ENCODE measurements at regions not wholly inside any gene's neighbourhood (a gene's known extent, or its start where the extent isn't known, plus 50 kb on each side); places are given as distances from the start of the nearest gene placed in this dataset.
"Not testable (repeated sequence)": the region's sequence is repeated elsewhere in the genome, so short reads cannot be mapped to it uniquely, and the experiment has no call there.

DNA sequence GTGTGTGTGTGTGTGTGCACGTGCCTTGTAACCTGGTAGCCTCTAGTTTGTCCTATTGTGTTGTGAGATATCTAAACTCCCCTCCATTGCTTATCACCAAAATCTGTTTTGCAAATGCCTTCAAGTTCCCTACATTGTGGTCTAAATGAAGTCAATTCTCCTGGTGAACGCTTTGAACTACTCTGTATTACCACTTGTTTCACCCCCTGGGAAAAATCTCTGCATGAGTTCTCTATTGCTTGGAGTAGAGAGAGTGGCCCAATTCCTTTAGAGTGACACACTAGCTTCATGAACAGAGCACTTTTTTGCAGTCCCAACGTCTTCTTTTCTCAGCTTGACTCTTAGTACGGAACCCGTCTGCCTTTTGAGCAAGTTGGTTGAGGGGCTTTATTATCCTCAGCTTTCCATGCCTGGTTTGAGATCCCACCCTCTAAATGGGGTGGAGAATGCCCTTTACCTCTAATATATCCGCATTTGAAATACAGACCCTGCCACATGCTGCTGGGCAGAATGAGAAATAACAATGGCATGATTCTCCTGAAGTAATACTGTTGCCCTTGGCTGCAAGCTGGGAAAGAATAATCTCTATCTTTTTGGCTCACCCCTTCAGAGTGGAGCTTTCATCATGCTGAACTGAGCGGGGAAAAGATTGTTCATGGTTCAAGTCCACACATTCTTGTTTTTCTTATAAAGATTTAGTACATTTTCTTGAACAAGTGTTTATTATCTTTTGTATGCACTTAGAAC is 2545.3 kb downstream of the PCDH9 start:
- DNase-seq (ENCODE audit: low read depth) = no peak

DNA sequence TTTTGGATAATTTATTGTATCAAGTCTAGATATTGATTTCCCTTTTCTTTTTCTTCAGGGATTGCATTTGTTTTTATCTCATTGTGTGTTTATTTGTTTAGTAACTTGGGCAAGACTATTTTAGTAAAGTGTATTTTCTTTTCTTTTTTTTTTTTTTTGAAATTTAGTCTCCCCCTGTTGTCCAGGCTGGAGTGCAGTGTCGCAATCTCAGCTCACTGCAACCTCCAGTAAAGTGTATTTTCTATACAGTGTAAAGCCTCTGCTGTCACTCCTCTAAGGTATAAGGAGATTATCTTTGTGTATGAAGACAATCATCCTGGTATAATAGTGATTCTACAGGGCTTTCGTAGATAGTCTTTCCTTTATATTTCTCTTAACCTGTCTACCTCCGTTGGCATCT is 2546.0 kb downstream of the PCDH9 start:
- DNase-seq (ENCODE audit: low read depth) = no peak

GRCh38 chr13:64680739-64681138 is 2549.4 kb downstream of the PCDH9 start:
- DNase-seq (ENCODE audit: low read depth) = no peak

- DNase-seq (ENCODE audit: low read depth) = no peak
Measured at GRCh38 chr13:64675255-64675892, 2554.8 kb downstream of the PCDH9 start.

DNA sequence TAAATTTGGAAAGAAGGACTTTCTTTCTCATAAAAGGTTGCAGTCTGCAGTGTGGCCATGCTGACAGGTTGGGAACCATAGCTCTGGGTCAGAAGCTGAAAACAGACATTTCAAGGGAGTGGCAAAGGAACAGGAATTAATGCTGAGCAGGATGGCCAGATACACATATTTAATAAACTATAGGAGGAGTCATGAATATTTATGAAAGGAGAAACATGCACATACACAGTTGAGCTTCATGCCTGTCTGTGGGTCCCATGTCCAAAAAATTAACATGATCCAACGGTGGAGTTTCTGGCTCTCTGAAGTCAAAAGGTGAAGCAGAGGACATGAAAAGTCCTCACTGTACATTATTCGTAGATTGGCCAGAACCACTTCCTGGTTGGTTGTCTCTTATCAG is 2556.0 kb downstream of the PCDH9 start:
- no peak for DNase-seq (ENCODE audit: low read depth)

GRCh38 chr13:64672751-64673150 is 2557.4 kb downstream of the PCDH9 start:
- DNase-seq (ENCODE audit: low read depth) = no peak

DNA sequence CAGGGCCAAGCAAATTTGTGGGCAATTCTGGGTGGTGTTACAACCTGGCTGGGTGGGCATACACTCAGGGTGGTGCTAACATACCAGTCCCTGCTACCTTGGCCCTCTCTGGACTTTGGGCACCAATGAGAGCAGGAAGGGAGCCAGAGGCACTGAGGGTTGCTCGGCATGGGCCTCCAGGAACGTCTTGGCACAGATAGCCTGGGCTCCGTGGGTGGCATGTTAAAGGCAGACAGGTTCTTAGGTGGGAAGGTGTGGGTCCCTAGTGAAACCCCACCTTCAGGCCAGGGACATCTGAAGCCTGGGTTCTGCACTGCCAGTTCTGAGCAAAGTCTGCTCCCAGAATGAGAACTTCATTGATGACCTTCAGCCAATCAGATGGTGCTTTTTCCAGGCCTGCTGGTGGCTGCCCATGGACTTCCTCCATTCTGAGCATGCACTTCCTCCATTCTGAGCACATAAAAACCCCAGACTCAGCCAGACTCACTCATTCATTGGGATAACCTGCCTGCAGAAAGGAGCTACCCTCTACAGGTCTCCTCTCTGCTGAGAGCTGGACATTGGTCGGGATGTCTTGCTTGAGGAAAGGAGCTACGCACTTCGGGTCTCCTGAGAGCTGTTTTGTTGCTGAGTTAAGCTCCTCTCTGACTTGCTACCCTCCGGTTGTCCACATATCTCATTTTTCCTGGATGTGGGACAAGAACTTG is 2567.1 kb downstream of the PCDH9 start:
- no peak for DNase-seq (ENCODE audit: low read depth)

- no peak for DNase-seq (ENCODE audit: low read depth)
Measured at GRCh38 chr13:64648293-64648692, 2581.8 kb downstream of the PCDH9 start.

DNA sequence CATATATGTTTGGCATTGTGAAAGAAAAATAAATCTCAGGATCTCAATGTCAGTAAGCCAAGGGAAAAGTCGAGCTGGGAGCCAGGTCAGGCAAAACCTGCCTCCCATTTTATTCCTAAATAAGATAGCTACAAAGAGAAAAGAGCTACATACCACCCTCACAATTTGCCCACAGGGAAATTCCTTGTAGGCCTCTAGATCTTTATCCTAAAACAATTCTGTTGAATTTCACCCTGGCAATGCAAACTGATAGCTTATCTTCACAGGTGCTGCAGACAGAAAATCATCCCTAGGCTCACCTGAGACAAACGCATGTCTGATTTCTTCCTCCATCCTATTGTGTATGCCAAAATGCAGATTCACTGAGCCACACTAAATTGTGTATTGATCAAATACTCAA is 2587.1 kb downstream of the PCDH9 start:
- no peak for DNase-seq (ENCODE audit: low read depth)

DNA sequence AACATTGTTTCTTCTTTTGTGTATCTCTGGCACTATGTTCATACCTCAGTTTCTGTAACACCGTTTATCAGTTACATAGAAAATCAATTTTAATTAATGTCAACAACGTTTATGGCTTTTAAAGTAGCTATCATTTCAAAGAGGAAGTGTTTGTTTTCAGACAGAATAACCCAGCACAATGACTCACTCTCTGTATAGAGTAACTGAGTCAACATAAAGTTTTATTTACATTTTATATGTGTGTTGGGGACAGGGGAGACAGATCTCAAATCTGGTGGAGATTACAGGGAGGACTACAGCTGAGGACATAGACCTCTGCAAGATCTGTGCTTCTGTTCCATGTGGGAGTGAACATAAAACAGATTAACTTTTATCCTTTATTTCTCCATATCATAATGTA is 2590.1 kb downstream of the PCDH9 start:
- DNase-seq (ENCODE audit: low read depth) = no peak

- no peak for DNase-seq (ENCODE audit: low read depth)
Measured at GRCh38 chr13:64639206-64639605, 2590.9 kb downstream of the PCDH9 start.

GRCh38 chr13:64633948-64634347 is 2596.2 kb downstream of the PCDH9 start:
- no peak for DNase-seq (ENCODE audit: low read depth)

- no peak for DNase-seq (ENCODE audit: low read depth)
Measured at GRCh38 chr13:64627654-64628053, 2602.5 kb downstream of the PCDH9 start.

- DNase-seq (ENCODE audit: low read depth) = no peak
Measured at GRCh38 chr13:64626105-64626504, 2604.0 kb downstream of the PCDH9 start.

- DNase-seq (ENCODE audit: low read depth) = no peak
Measured at GRCh38 chr13:64617231-64617630, 2612.9 kb downstream of the PCDH9 start.

- DNase-seq (ENCODE audit: low read depth) = no peak
Measured at GRCh38 chr13:64591971-64592370, 2638.2 kb downstream of the PCDH9 start.

- DNase-seq (ENCODE audit: low read depth) = no peak
Measured at GRCh38 chr13:64579331-64579730, 2650.8 kb downstream of the PCDH9 start.

DNA sequence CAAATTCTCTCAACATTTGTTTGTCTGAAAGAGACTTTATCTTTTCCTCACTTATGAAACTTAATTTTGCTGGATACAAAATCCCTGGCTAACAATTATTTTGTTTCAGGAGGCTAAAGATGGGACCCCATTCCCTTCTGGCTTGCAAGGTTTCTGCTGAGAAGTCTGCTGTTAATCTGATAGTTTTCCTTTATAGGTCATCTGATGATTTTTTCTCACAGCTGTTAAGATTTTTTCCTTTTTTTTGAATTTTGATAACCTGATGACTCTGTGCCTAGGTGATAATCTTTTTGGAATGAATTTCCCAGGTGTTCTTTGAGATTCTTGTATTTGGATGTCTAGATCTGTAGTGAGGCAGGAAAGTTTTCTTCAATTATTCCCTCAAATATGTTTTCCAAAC is 2661.4 kb downstream of the PCDH9 start:
- no peak for DNase-seq (ENCODE audit: low read depth)

DNA sequence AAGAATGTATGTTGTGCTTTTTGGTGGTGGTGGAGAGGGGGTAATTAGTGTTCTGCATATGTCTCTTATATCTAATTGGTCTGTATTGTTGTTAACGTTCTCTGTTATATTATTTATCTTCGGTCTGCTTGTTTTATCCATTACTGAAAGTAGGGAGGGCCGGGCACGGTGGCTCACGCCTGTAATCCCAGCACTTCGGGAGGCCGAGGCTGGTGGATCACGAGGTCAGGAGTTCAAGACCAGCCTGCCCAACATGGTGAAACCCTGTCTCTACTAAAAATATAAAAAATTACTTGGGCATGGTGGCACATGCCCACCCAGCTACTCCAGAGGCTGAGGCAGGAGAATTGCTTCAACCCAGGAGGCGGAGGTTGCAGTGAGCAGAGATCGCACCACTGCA is 2672.1 kb downstream of the PCDH9 start:
- not testable (repeated sequence) for DNase-seq (ENCODE audit: low read depth)

DNA sequence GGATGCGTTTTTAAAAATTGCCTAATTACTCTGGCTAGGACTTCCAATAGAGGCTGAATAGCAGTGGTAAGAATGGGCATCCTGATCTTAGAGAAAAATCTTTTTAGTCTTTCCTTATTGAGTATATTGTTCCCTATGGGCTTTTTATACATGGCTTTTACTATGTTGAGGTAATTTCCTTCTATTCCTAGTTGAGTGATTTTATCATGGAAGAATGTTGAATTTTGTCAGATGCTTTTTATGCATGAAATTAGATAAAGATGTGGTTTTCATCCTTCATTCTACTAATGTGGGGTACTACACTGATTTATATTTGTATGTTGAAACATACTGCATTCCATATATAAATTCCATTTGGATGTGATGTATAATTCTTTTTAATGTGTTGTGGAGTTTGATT is 2673.8 kb downstream of the PCDH9 start:
- DNase-seq (ENCODE audit: low read depth) = no peak

GRCh38 chr13:64553411-64554129 is 2676.6 kb downstream of the PCDH9 start:
- no peak for DNase-seq (ENCODE audit: low read depth)

- no peak for DNase-seq (ENCODE audit: low read depth)
Measured at GRCh38 chr13:64551755-64552154, 2678.4 kb downstream of the PCDH9 start.

Data from Daoy (cell line).